GM23338 (cell line): ENCODE measurements at regions not wholly inside any gene's neighbourhood (a gene's known extent, or its start where the extent isn't known, plus 50 kb on each side); places are given as distances from the start of the nearest gene placed in this dataset.

Experiments used
- ATAC-seq: fragments of 200-7000 bp; cut with Tn5 transposase; 3 replicates; pipeline ENCODE4 v1.9.1; 2020
- DNase-seq: peaks from one replicate; pipeline ENCODE4 v3.0.0-alpha.2; 2015; ENCODE audit warnings: low spot score
- H2AFZ ChIP-seq: fragments of 200-600 bp; sonication (generic); 2 replicates; pipeline ENCODE4 v1.8.0; 2016; ENCODE audit warnings: antibody characterized with exemption, mild to moderate bottlenecking, moderate library complexity
- H3F3A ChIP-seq: fragments of 200-600 bp; sonication (generic); replicated peaks from 2 replicates; pipeline ENCODE4 v1.8.0; 2017; ENCODE audit warnings: antibody characterized with exemption, mixed run types, low read depth
- H3K27ac ChIP-seq: fragments of 200-600 bp; sonication (generic); 2 replicates; pipeline ENCODE4 v1.6.1; 2016; ENCODE audit warnings: low read depth
- H3K27me3 ChIP-seq: fragments of 200-600 bp; sonication (generic); 2 replicates; pipeline ENCODE4 v1.8.0; 2016; ENCODE audit warnings: mild to moderate bottlenecking, mixed run types, moderate library complexity; ENCODE audit not compliant: insufficient read depth
- H3K36me3 ChIP-seq: fragments of 200-600 bp; sonication (generic); 2 replicates; pipeline ENCODE4 v1.8.0; 2016; ENCODE audit warnings: mild to moderate bottlenecking; ENCODE audit not compliant: insufficient read depth
- H3K4me1 ChIP-seq: fragments of 200-600 bp; sonication (generic); 2 replicates; pipeline ENCODE4 v1.8.0; 2016; ENCODE audit warnings: mild to moderate bottlenecking, moderate library complexity; ENCODE audit not compliant: insufficient read depth
- H3K4me2 ChIP-seq: fragments of 200-600 bp; sonication (generic); 2 replicates; pipeline ENCODE4 v1.7.1; 2017; ENCODE audit warnings: mixed run types
- H3K4me3 ChIP-seq: fragments of 200-600 bp; sonication (generic); 2 replicates; pipeline ENCODE4 v1.6.1; 2016; ENCODE audit warnings: mixed run types
- H3K79me2 ChIP-seq: fragments of 200-600 bp; sonication (generic); replicated peaks from 2 replicates; pipeline ENCODE4 v1.8.0; 2017; ENCODE audit warnings: mild to moderate bottlenecking; ENCODE audit not compliant: insufficient read depth
- H3K9me2 ChIP-seq: fragments of 200-600 bp; sonication (generic); 2 replicates; pipeline ENCODE4 v1.8.0; 2017; ENCODE audit not compliant: insufficient read depth
- H4K20me1 ChIP-seq: fragments of 200-600 bp; sonication (generic); replicated peaks from 2 replicates; pipeline ENCODE4 v1.8.0; 2017; ENCODE audit warnings: mild to moderate bottlenecking; ENCODE audit not compliant: insufficient read depth
- H3K27ac Mint-ChIP-seq: 2 replicates; pipeline ENCODE4 v1.8.0; 2020; ENCODE audit warnings: inconsistent platforms, mild to moderate bottlenecking, moderate library complexity, mixed read lengths
- H3K27me3 Mint-ChIP-seq: 3 replicates; pipeline ENCODE4 v1.8.0; 2022; ENCODE audit warnings: low read depth, mild to moderate bottlenecking, moderate library complexity, mixed read lengths, inconsistent platforms; ENCODE audit not compliant: insufficient read depth, poor library complexity
- H3K36me3 Mint-ChIP-seq: 3 replicates; pipeline ENCODE4 v1.8.0; 2021; ENCODE audit warnings: low read depth, mild to moderate bottlenecking, inconsistent platforms, moderate library complexity, mixed read lengths
- H3K4me1 Mint-ChIP-seq: 3 replicates; pipeline ENCODE4 v1.8.0; 2020; ENCODE audit warnings: mild to moderate bottlenecking, inconsistent platforms, mixed read lengths
- H3K4me3 Mint-ChIP-seq: 3 replicates; pipeline ENCODE4 v1.8.0; 2021; ENCODE audit warnings: moderate library complexity, mild to moderate bottlenecking, inconsistent platforms, mixed read lengths
- H3K9me3 Mint-ChIP-seq: 3 replicates; pipeline ENCODE4 v1.8.0; 2020; ENCODE audit warnings: moderate library complexity, mild to moderate bottlenecking, inconsistent platforms, mixed read lengths
- CREB1 ChIP-seq: fragments of 250-450 bp; sonication (Bioruptor Pico); IDR thresholded peaks from 2 replicates; pipeline ENCODE4 v1.5.0; 2020; ENCODE audit warnings: low read depth, mild to moderate bottlenecking, moderate library complexity
- EZH2 ChIP-seq: fragments of 200-600 bp; sonication (generic); IDR thresholded peaks from one replicate; pipeline ENCODE4 v1.8.0; 2017; ENCODE audit warnings: antibody characterized with exemption, mild to moderate bottlenecking, low read depth; ENCODE audit not compliant: unreplicated experiment
- EZH2phosphoT487 ChIP-seq: fragments of 200-600 bp; sonication (generic); IDR thresholded peaks from one replicate; pipeline ENCODE4 v1.8.1; 2018; ENCODE audit warnings: antibody characterized with exemption; ENCODE audit not compliant: unreplicated experiment
- NANOG ChIP-seq: IDR thresholded peaks from 2 replicates; pipeline ENCODE4 v1.6.1; 2016; ENCODE audit warnings: antibody characterized with exemption, borderline replicate concordance
- POLR2AphosphoS5 ChIP-seq: IDR thresholded peaks from 2 replicates; pipeline ENCODE4 v1.6.1; 2016; ENCODE audit warnings: antibody characterized with exemption, low read depth
- REST ChIP-seq: IDR thresholded peaks from one replicate; pipeline ENCODE4 v1.6.1; 2018; ENCODE audit warnings: antibody characterized with exemption; ENCODE audit not compliant: unreplicated experiment
- STAT1 ChIP-seq: IDR thresholded peaks from one replicate; pipeline ENCODE4 v1.6.1; 2016; ENCODE audit warnings: antibody characterized with exemption; ENCODE audit not compliant: unreplicated experiment
- ZNF114 ChIP-seq: fragments of 250-450 bp; sonication (Bioruptor Pico); IDR thresholded peaks from 2 replicates; pipeline ENCODE4 v1.5.0; 2020; ENCODE audit warnings: mild to moderate bottlenecking, moderate library complexity
- ZNF331 ChIP-seq: fragments of 250-450 bp; sonication (Bioruptor Pico); IDR thresholded peaks from 2 replicates; pipeline ENCODE4 v1.5.0; 2020; ENCODE audit warnings: low read depth, mild to moderate bottlenecking, moderate library complexity
- ZNF462 ChIP-seq: fragments of 250-450 bp; sonication (Bioruptor Pico); IDR thresholded peaks from 2 replicates; pipeline ENCODE4 v1.5.0; 2020; ENCODE audit warnings: mild to moderate bottlenecking, moderate library complexity
- TF ChIP-seq, protein P1 (sequence below), 2 experiments: fragments of 200-600 bp in 1 of 2; sonication (generic) in 1 of 2; conservative IDR thresholded peaks; 2 replicates each; pipeline versions ENCODE4 v1.5.1 to v1.6.1; 2016 to 2017; ENCODE audit warnings: antibody characterized with exemption in 2 of 2, low read depth in 2 of 2, mild to moderate bottlenecking in 2 of 2, moderate library complexity in 1 of 2
- TF ChIP-seq, protein P2 (sequence below): IDR thresholded peaks from 2 replicates; pipeline ENCODE4 v1.6.1; 2016; ENCODE audit warnings: antibody characterized with exemption

GRCh38 chr5:35513612-35514011 is 104.1 kb upstream of the SPEF2 start (continued):
- no peak for TF ChIP-seq REST
- TF ChIP-seq EZH2 = no peak
- TF ChIP-seq ZNF114 = no peak
- no peak for TF ChIP-seq ZNF331 (CRISPR knock-in tag)
- TF ChIP-seq, protein P1, sequence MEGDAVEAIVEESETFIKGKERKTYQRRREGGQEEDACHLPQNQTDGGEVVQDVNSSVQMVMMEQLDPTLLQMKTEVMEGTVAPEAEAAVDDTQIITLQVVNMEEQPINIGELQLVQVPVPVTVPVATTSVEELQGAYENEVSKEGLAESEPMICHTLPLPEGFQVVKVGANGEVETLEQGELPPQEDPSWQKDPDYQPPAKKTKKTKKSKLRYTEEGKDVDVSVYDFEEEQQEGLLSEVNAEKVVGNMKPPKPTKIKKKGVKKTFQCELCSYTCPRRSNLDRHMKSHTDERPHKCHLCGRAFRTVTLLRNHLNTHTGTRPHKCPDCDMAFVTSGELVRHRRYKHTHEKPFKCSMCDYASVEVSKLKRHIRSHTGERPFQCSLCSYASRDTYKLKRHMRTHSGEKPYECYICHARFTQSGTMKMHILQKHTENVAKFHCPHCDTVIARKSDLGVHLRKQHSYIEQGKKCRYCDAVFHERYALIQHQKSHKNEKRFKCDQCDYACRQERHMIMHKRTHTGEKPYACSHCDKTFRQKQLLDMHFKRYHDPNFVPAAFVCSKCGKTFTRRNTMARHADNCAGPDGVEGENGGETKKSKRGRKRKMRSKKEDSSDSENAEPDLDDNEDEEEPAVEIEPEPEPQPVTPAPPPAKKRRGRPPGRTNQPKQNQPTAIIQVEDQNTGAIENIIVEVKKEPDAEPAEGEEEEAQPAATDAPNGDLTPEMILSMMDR (conservative IDR thresholded peaks at IDR 0.05; ENCODE audit: low read depth in 2 of 2) = no peak
- no peak for TF ChIP-seq STAT1
- TF ChIP-seq EZH2phosphoT487 = no peak
- TF ChIP-seq, protein P2, sequence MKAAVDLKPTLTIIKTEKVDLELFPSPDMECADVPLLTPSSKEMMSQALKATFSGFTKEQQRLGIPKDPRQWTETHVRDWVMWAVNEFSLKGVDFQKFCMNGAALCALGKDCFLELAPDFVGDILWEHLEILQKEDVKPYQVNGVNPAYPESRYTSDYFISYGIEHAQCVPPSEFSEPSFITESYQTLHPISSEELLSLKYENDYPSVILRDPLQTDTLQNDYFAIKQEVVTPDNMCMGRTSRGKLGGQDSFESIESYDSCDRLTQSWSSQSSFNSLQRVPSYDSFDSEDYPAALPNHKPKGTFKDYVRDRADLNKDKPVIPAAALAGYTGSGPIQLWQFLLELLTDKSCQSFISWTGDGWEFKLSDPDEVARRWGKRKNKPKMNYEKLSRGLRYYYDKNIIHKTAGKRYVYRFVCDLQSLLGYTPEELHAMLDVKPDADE = no peak
- TF ChIP-seq NANOG = no peak
- TF ChIP-seq POLR2AphosphoS5 = no peak
- no peak for TF ChIP-seq CREB1

DNA sequence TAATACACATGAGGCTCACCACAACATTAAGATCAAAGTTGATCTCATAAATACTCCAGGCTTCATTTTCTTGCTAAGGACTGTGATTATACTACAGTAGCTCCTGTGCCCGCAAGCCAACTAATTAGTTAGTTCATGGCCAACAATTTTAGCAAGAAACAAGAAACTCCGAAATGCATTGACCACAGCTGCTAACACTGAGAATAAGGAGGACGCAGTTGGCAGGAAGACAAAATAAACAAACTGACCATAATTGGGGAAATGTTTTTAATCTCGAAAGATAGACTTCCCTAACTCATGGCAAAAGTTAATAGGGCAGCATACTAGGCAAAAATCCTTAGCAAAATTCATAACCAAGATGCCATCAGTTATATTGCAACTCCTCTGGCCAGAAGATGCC is 115.5 kb upstream of the SPEF2 start:
- Histone ChIP-seq H3K79me2 (no peaks in the 10 kb centered on the region), H3K36me3 (no peaks in the 10 kb centered on the region), H3K27me3 (no peaks in the 10 kb centered on the region), H3K9me2 (no peaks in the 10 kb centered on the region), H2AFZ (no peak overlapping the region), H3F3A (no peaks in the 10 kb centered on the region), H3K4me2 (no peak overlapping the region), H4K20me1 (no peaks in the 10 kb centered on the region), H3K4me1 (no peaks in the 10 kb centered on the region), H3K4me3 (no peak overlapping the region), H3K27ac (no peak overlapping the region)
- H3K4me3 Mint-ChIP-seq = no peak overlapping the region
- H3K4me1 Mint-ChIP-seq = no peaks in the 10 kb centered on the region
- ATAC-seq = no peak
- no peak overlapping the region for H3K27ac Mint-ChIP-seq
- H3K9me3 Mint-ChIP-seq = peaks cover 19% of the 10 kb centered on the region
- H3K36me3 Mint-ChIP-seq = no peaks in the 10 kb centered on the region
- DNase-seq = no peak
- H3K27me3 Mint-ChIP-seq = no peaks in the 10 kb centered on the region
- no peak for TF ChIP-seq ZNF331 (CRISPR knock-in tag)
- TF ChIP-seq ZNF462 = no peak
